ENCODE measurements at regions not wholly inside any gene's neighbourhood (a gene's known extent, or its start where the extent isn't known, plus 50 kb on each side); places are given as distances from the start of the nearest gene placed in this dataset.

GRCh38 chr21:14754259-14754604 is 208.1 kb upstream of the SAMSN1 start:
- Mint-ChIP-seq H3K9me3 (peaks cover 23% of the 10 kb centered on the region), H3K27me3 (ENCODE audit: low read depth) (no peaks in the 10 kb centered on the region), H3K4me3 (no peak overlapping the region), H3K27ac (no peak overlapping the region), H3K36me3 (peaks cover 4% of the 10 kb centered on the region), H3K4me1 (peaks cover 9% of the 10 kb centered on the region)
- no peak for DNase-seq (ENCODE audit: low spot score in 2 of 2, unreplicated experiment in 2 of 2)
- TF ChIP-seq, protein P1, sequence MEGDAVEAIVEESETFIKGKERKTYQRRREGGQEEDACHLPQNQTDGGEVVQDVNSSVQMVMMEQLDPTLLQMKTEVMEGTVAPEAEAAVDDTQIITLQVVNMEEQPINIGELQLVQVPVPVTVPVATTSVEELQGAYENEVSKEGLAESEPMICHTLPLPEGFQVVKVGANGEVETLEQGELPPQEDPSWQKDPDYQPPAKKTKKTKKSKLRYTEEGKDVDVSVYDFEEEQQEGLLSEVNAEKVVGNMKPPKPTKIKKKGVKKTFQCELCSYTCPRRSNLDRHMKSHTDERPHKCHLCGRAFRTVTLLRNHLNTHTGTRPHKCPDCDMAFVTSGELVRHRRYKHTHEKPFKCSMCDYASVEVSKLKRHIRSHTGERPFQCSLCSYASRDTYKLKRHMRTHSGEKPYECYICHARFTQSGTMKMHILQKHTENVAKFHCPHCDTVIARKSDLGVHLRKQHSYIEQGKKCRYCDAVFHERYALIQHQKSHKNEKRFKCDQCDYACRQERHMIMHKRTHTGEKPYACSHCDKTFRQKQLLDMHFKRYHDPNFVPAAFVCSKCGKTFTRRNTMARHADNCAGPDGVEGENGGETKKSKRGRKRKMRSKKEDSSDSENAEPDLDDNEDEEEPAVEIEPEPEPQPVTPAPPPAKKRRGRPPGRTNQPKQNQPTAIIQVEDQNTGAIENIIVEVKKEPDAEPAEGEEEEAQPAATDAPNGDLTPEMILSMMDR (IDR thresholded peaks at IDR 0.05; ENCODE audit: unreplicated experiment) = no peak

DNA sequence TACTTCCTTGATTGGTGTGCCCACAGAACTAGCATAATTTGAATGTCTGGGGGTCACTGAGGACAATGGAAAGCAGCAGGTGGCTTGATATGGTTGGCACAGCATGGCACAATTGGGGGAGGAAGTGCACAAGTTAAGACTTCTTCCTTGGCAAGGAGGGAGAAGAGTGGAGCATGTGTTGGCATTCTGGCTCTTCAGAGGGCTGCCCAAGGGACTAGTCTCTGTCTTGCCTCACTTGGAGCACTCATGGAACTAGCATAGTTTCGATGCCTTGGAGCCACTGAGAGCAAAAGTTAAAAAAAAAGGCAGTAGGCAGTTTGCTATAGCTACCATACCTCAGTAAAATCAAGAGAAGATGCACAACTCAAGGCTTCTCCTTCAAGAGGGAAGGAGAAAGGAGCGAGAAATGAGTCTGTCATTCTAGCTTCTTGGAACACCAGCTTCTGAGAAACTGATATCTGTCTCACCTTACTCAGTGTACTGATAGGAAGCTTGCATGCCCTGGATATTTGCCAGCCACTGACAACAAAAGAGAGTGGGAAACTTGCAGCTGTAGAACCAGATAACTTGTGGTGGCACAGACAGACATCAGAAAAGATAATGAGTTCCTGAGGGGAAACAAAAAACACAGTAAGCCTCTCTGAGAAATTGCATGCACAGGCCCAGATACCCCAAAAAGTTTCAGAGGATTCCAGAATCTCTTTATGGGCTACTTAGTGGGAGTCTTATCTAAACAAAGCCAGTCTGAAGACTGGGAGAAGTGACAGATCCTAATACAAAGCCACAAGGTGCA is 207.5 kb upstream of the SAMSN1 start:
- DNase-seq (ENCODE audit: low spot score in 2 of 2, unreplicated experiment in 2 of 2) = no peak
- no peak overlapping the region for H3K4me3 Mint-ChIP-seq
- H3K27ac Mint-ChIP-seq = no peak overlapping the region
- TF ChIP-seq, protein P1 (IDR thresholded peaks at IDR 0.05; ENCODE audit: unreplicated experiment) = no peak
- peaks cover 4% of the 10 kb centered on the region for H3K36me3 Mint-ChIP-seq
- H3K4me1 Mint-ChIP-seq = peaks cover 12% of the 10 kb centered on the region
- H3K27me3 Mint-ChIP-seq (ENCODE audit: low read depth) = no peaks in the 10 kb centered on the region
- peaks cover 18% of the 10 kb centered on the region for H3K9me3 Mint-ChIP-seq

GRCh38 chr21:14753069-14753465 is 207.0 kb upstream of the SAMSN1 start:
- Mint-ChIP-seq H3K9me3 (peaks cover 18% of the 10 kb centered on the region), H3K27me3 (ENCODE audit: low read depth) (no peaks in the 10 kb centered on the region), H3K27ac (no peak overlapping the region), H3K4me1 (peaks cover 13% of the 10 kb centered on the region), H3K4me3 (no peak overlapping the region), H3K36me3 (peaks cover 4% of the 10 kb centered on the region)
- no peak for DNase-seq (ENCODE audit: low spot score in 2 of 2, unreplicated experiment in 2 of 2)
- TF ChIP-seq, protein P1 (IDR thresholded peaks at IDR 0.05; ENCODE audit: unreplicated experiment) = no peak

GRCh38 chr21:14752345-14752909 is 206.3 kb upstream of the SAMSN1 start:
- H3K9me3 Mint-ChIP-seq = peaks cover 18% of the 10 kb centered on the region
- H3K27ac Mint-ChIP-seq = no peak overlapping the region
- TF ChIP-seq, protein P1 (IDR thresholded peaks at IDR 0.05; ENCODE audit: unreplicated experiment) = no peak
- DNase-seq (ENCODE audit: low spot score in 2 of 2, unreplicated experiment in 2 of 2) = no peak
- peaks cover 4% of the 10 kb centered on the region for H3K36me3 Mint-ChIP-seq
- H3K27me3 Mint-ChIP-seq (ENCODE audit: low read depth) = no peaks in the 10 kb centered on the region
- H3K4me3 Mint-ChIP-seq = no peak overlapping the region
- H3K4me1 Mint-ChIP-seq = peaks cover 13% of the 10 kb centered on the region

DNA sequence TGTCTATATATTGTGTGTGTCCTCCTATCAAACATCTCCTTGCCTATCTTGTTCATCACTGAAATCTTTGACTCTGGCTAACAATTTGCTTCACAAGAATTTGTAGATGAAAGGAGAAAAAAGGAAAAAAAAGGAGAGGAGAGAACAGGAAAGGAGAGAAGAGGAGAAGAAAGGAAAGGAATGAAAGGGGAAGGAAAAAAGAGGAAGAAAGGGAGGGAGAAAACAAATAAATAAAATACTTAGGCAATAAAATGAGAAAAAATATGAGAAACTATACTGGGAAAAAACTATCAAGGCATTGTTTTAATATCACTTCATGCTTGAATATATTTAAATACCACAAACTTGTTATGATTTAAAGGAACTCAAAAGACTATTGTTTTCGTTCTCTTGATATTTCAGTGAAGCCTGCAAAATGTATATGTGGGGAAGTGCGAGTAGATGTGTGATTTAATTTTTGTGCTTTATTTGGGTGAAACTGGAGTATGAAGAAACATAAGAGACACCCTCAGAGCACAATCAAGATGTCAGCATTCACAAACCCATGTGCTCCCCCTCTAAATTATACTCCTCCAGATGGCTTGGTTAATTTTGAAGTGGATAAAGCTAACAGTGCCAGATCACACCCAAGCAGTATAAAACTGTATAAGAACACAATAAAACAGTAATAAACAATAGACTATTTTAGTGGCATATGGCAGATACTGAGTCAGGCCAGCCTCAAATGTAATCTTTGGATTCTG is 205.7 kb upstream of the SAMSN1 start:
- H3K27me3 Mint-ChIP-seq (ENCODE audit: low read depth) = no peaks in the 10 kb centered on the region
- H3K4me1 Mint-ChIP-seq = peaks cover 13% of the 10 kb centered on the region
- TF ChIP-seq, protein P1 (IDR thresholded peaks at IDR 0.05; ENCODE audit: unreplicated experiment) = no peak
- H3K4me3 Mint-ChIP-seq = no peak overlapping the region
- no peak for DNase-seq (ENCODE audit: low spot score in 2 of 2, unreplicated experiment in 2 of 2)
- peaks cover 18% of the 10 kb centered on the region for H3K9me3 Mint-ChIP-seq
- H3K27ac Mint-ChIP-seq = no peak overlapping the region
- H3K36me3 Mint-ChIP-seq = peaks cover 4% of the 10 kb centered on the region

All from mesothelial cell of epicardium (in vitro differentiated cells).